WTC11 (cell line): ENCODE measurements at regions not wholly inside any gene's neighbourhood (a gene's known extent, or its start where the extent isn't known, plus 50 kb on each side); places are given as distances from the start of the nearest gene placed in this dataset.
"Not testable (repeated sequence)": the region's sequence is repeated elsewhere in the genome, so short reads cannot be mapped to it uniquely, and the experiment has no call there.

ENCODE experiments used
- ATAC-seq: fragments of 200-7000 bp; cut with Tn5 transposase; 2 replicates; pipeline ENCODE4 v1.10.0; 2021; ENCODE audit warnings: mild to moderate bottlenecking, moderate library complexity
- CTCF ChIA-PET: fragments of 300-600 bp; sonication (Branson Sonifier 250); formaldehyde crosslinking; loops from one replicate; lab custom pipeline; 2021; ENCODE audit warnings: antibody characterized with exemption; lab: Charles Lee
- POLR2A ChIA-PET: fragments of 350-600 bp; sonication (Branson Sonifier 250); formaldehyde crosslinking; loops from one replicate; lab custom pipeline; 2021; ENCODE audit warnings: antibody characterized with exemption; lab: Charles Lee
- DNase-seq: peaks from one replicate; pipeline ENCODE4 v3.0.0; 2021; ENCODE audit warnings: low spot score
- H3K27ac Mint-ChIP-seq: 2 replicates; pipeline ENCODE4 v1.8.0; 2021; ENCODE audit warnings: mixed read lengths
- H3K27me3 Mint-ChIP-seq: 2 replicates; pipeline ENCODE4 v1.8.0; 2021; ENCODE audit warnings: low read depth, mild to moderate bottlenecking, moderate library complexity, mixed read lengths
- H3K36me3 Mint-ChIP-seq: 2 replicates; pipeline ENCODE4 v1.8.0; 2021; ENCODE audit warnings: mixed read lengths
- H3K4me1 Mint-ChIP-seq: 2 replicates; pipeline ENCODE4 v1.8.0; 2022; ENCODE audit warnings: mixed read lengths
- H3K4me3 Mint-ChIP-seq: 2 replicates; pipeline ENCODE4 v1.8.0; 2021; ENCODE audit warnings: mild to moderate bottlenecking, moderate library complexity, mixed read lengths
- H3K9me3 Mint-ChIP-seq: 2 replicates; pipeline ENCODE4 v1.8.0; 2021; ENCODE audit warnings: mixed read lengths
- ARID4B ChIP-seq: sonication (generic); formaldehyde crosslinking; IDR thresholded peaks from 2 replicates; pipeline ENCODE4 v1.8.0; 2023; ENCODE audit warnings: missing genetic modification reagents, mild to moderate bottlenecking, borderline replicate concordance
- ATF1 ChIP-seq: sonication (generic); formaldehyde crosslinking; IDR thresholded peaks from 2 replicates; pipeline ENCODE4 v1.8.1; 2023; ENCODE audit warnings: mild to moderate bottlenecking, moderate library complexity, missing genetic modification reagents
- CDX4 ChIP-seq: fragments of 250-450 bp; sonication (Bioruptor Pico); IDR thresholded peaks from 2 replicates; pipeline ENCODE4 v1.9.0; 2021; ENCODE audit warnings: moderate library complexity, mild to moderate bottlenecking, inconsistent platforms, borderline replicate concordance
- ESRRA ChIP-seq: sonication (generic); formaldehyde crosslinking; IDR thresholded peaks from 2 replicates; pipeline ENCODE4 v1.8.1; 2022; ENCODE audit warnings: mild to moderate bottlenecking, missing genetic modification reagents, borderline replicate concordance
- GABPB1 ChIP-seq: sonication (generic); formaldehyde crosslinking; IDR thresholded peaks from 2 replicates; pipeline ENCODE4 v1.8.1; 2023; ENCODE audit warnings: mild to moderate bottlenecking, missing genetic modification reagents
- GRHL2 ChIP-seq: fragments of 250-450 bp; sonication (Bioruptor Pico); IDR thresholded peaks from 2 replicates; pipeline ENCODE4 v1.8.0; 2022; ENCODE audit warnings: mild to moderate bottlenecking, moderate library complexity; ENCODE audit not compliant: insufficient replicate concordance, severe bottlenecking
- HMGA2 ChIP-seq: fragments of 250-450 bp; sonication (Bioruptor Pico); IDR thresholded peaks from 2 replicates; pipeline ENCODE4 v1.4.0; 2021; ENCODE audit warnings: mild to moderate bottlenecking, moderate library complexity
- IRF2 ChIP-seq: sonication (generic); formaldehyde crosslinking; IDR thresholded peaks from 2 replicates; pipeline ENCODE4 v1.8.0; 2022; ENCODE audit warnings: low read depth, missing genetic modification reagents, borderline replicate concordance
- MAX ChIP-seq: sonication (generic); formaldehyde crosslinking; IDR thresholded peaks from 2 replicates; pipeline ENCODE4 v1.8.0; 2022; ENCODE audit warnings: mild to moderate bottlenecking, missing genetic modification reagents
- MLX ChIP-seq: sonication (generic); formaldehyde crosslinking; IDR thresholded peaks from 2 replicates; pipeline ENCODE4 v1.8.1; 2023; ENCODE audit warnings: mild to moderate bottlenecking, missing genetic modification reagents, moderate library complexity
- MXD4 ChIP-seq: fragments of 250-450 bp; sonication (Bioruptor Pico); IDR thresholded peaks from 2 replicates; pipeline ENCODE4 v1.8.0; 2021; ENCODE audit warnings: mild to moderate bottlenecking, moderate library complexity, borderline replicate concordance
- NFYB ChIP-seq: sonication (generic); formaldehyde crosslinking; conservative IDR thresholded peaks from 2 replicates; pipeline ENCODE4 v1.8.0; 2022; ENCODE audit warnings: low read depth, missing genetic modification reagents
- NR1H2 ChIP-seq: sonication (generic); formaldehyde crosslinking; IDR thresholded peaks from 2 replicates; pipeline ENCODE4 v1.9.0; 2021; ENCODE audit warnings: mild to moderate bottlenecking, moderate library complexity, missing genetic modification reagents
- SMAD4 ChIP-seq: sonication (generic); formaldehyde crosslinking; IDR thresholded peaks from 2 replicates; pipeline ENCODE4 v1.8.0; 2022; ENCODE audit warnings: mild to moderate bottlenecking, missing genetic modification reagents
- SP1 ChIP-seq: sonication (generic); formaldehyde crosslinking; conservative IDR thresholded peaks from 2 replicates; pipeline ENCODE4 v1.8.1; 2022; ENCODE audit warnings: missing genetic modification reagents
- TP53 ChIP-seq: sonication (generic); formaldehyde crosslinking; IDR thresholded peaks from 2 replicates; pipeline ENCODE4 v1.8.1; 2023; ENCODE audit warnings: mild to moderate bottlenecking, missing genetic modification reagents
- USF1 ChIP-seq: sonication (generic); formaldehyde crosslinking; IDR thresholded peaks from 2 replicates; pipeline ENCODE4 v1.8.0; 2022; ENCODE audit warnings: mild to moderate bottlenecking, missing genetic modification reagents
- ZNF232 ChIP-seq: sonication (generic); formaldehyde crosslinking; IDR thresholded peaks from 2 replicates; pipeline ENCODE4 v1.8.0; 2022; ENCODE audit warnings: mild to moderate bottlenecking, missing genetic modification reagents
- ZNF416 ChIP-seq: fragments of 250-450 bp; sonication (Bioruptor Pico); IDR thresholded peaks from 2 replicates; pipeline ENCODE4 v1.9.0; 2021; ENCODE audit warnings: mild to moderate bottlenecking, inconsistent platforms
- ZNF671 ChIP-seq: fragments of 250-450 bp; sonication (Bioruptor Pico); IDR thresholded peaks from 2 replicates; pipeline ENCODE4 v1.8.0; 2021; ENCODE audit warnings: mild to moderate bottlenecking

- H3K27me3 Mint-ChIP-seq = no peaks in the 10 kb centered on the region
- DNase-seq = no peak
- peaks cover 6% of the 10 kb centered on the region; the same call in 1 of the 2 replicates for H3K9me3 Mint-ChIP-seq
- H3K4me3 Mint-ChIP-seq = no peak overlapping the region
- no peak for TF ChIP-seq USF1
- ATAC-seq = no peak
- POLR2A ChIA-PET = no interaction called here
- peaks cover 12% of the 10 kb centered on the region for H3K4me1 Mint-ChIP-seq
- CTCF ChIA-PET = no interaction called here
- no peak overlapping the region for H3K27ac Mint-ChIP-seq
- H3K36me3 Mint-ChIP-seq = no peaks in the 10 kb centered on the region
Measured at GRCh38 chr1:209116705-209117104, 466.8 kb upstream of the CAMK1G start.

- H3K27ac Mint-ChIP-seq = no peak overlapping the region
- CTCF ChIA-PET = no interaction called here
- peaks cover 15% of the 10 kb centered on the region for H3K36me3 Mint-ChIP-seq
- ATAC-seq (no peak), DNase-seq (no peak)
- peaks cover 21% of the 10 kb centered on the region for H3K9me3 Mint-ChIP-seq
- POLR2A ChIA-PET = no interaction called here
- 0 out of 2 replicates have a peak, but pooled peaks cover 2% of the 10 kb centered on the region for H3K27me3 Mint-ChIP-seq
- no peak for TF ChIP-seq ZNF416 (CRISPR knock-in tag)
- TF ChIP-seq IRF2 = no peak
- no peak for TF ChIP-seq ARID4B (CRISPR knock-in tag)
- no peak for TF ChIP-seq MAX (CRISPR knock-in tag)
- no peak for TF ChIP-seq ATF1
- H3K4me1 Mint-ChIP-seq = no peaks in the 10 kb centered on the region
- H3K4me3 Mint-ChIP-seq = no peak overlapping the region
Measured at GRCh38 chr1:209123601-209124000, 459.9 kb upstream of the CAMK1G start.

- POLR2A ChIA-PET, DNase-seq, H3K4me3 Mint-ChIP-seq, ATAC-seq, H3K27ac Mint-ChIP-seq, H3K27me3 Mint-ChIP-seq, CTCF ChIA-PET: not testable (repeated sequence)
- H3K9me3 Mint-ChIP-seq = peaks cover 33% of the 10 kb centered on the region
- H3K36me3 Mint-ChIP-seq = peaks cover 25% of the 10 kb centered on the region
- peaks cover 34% of the 10 kb centered on the region for H3K4me1 Mint-ChIP-seq
Measured at GRCh38 chr1:209129091-209129490, 454.4 kb upstream of the CAMK1G start.

GRCh38 chr1:209130886-209131285 is 452.6 kb upstream of the CAMK1G start:
- CTCF ChIA-PET = interaction anchor here (1.0 kb wide), 1 partner anchor 118 kb away, joined by 3 read pairs; no protein-coding TSS in a partner anchor
- peak; percentile 75 for ATAC-seq
- TF ChIP-seq SP1 (no peak), NFYB (CRISPR knock-in tag) (no peak), HMGA2 (CRISPR knock-in tag) (no peak), TP53 (CRISPR knock-in tag) (no peak)
- H3K4me1 Mint-ChIP-seq = peaks cover 39% of the 10 kb centered on the region
- H3K27ac Mint-ChIP-seq = no peak overlapping the region; the same call in 1 of the 2 replicates
- POLR2A ChIA-PET = no interaction called here
- DNase-seq = no peak
- peaks cover 25% of the 10 kb centered on the region for H3K36me3 Mint-ChIP-seq
- H3K9me3 Mint-ChIP-seq = peaks cover 28% of the 10 kb centered on the region
- H3K27me3 Mint-ChIP-seq = peaks cover 2% of the 10 kb centered on the region; the same call in 1 of the 2 replicates
- H3K4me3 Mint-ChIP-seq = no peak overlapping the region

GRCh38 chr1:209132736-209133467 is 450.6 kb upstream of the CAMK1G start:
- Mint-ChIP-seq H3K36me3 (peaks cover 16% of the 10 kb centered on the region), H3K27ac (no peak overlapping the region; the same call in 1 of the 2 replicates), H3K9me3 (peaks cover 18% of the 10 kb centered on the region), H3K4me3 (no peak overlapping the region), H3K27me3 (no peaks in the 10 kb centered on the region; the same call in 1 of the 2 replicates), H3K4me1 (peaks cover 39% of the 10 kb centered on the region)
- ATAC-seq = no peak
- CTCF ChIA-PET = interaction anchor here (1.0 kb wide), 1 partner anchor 75 kb away, joined by 3 read pairs; no protein-coding TSS in a partner anchor
- POLR2A ChIA-PET = no interaction called here
- no peak for DNase-seq
- TF ChIP-seq ESRRA (CRISPR knock-in tag) (no peak), ATF1 (no peak), SMAD4 (CRISPR knock-in tag) (no peak), TP53 (CRISPR knock-in tag) (no peak), MXD4 (CRISPR knock-in tag) (no peak), NR1H2 (CRISPR knock-in tag) (no peak), ZNF232 (no peak), GABPB1 (CRISPR knock-in tag) (no peak), ZNF671 (no peak), MLX (CRISPR knock-in tag) (no peak), GRHL2 (CRISPR knock-in tag) (no peak), SP1 (no peak), CDX4 (CRISPR knock-in tag) (no peak)
